Smooth muscle cell (in vitro differentiated cells): ENCODE measurements at regions not wholly inside any gene's neighbourhood (a gene's known extent, or its start where the extent isn't known, plus 50 kb on each side); places are given as distances from the start of the nearest gene placed in this dataset.

ENCODE experiments used
- DNase-seq: peaks from one replicate; lab custom pipeline; 2025; ENCODE audit not compliant: unreplicated experiment; lab: John Stamatoyannopoulos, UW
- H2AFZ ChIP-seq: fragments of 200-600 bp; sonication (generic); 2 replicates; pipeline ENCODE4 v1.6.0; 2016; ENCODE audit warnings: antibody characterized with exemption, low read depth, mild to moderate bottlenecking
- H3F3A ChIP-seq: fragments of 200-600 bp; sonication (generic); 2 replicates; pipeline ENCODE4 v1.6.0; 2017; ENCODE audit warnings: antibody characterized with exemption, low read depth
- H3K27ac ChIP-seq: fragments of 200-600 bp; sonication (generic); 2 replicates; pipeline ENCODE4 v1.5.1; 2016; ENCODE audit warnings: low read depth, mild to moderate bottlenecking
- H3K27me3 ChIP-seq: fragments of 200-600 bp; sonication (generic); 2 replicates; pipeline ENCODE4 v1.6.1; 2016; ENCODE audit warnings: low read depth, mild to moderate bottlenecking
- H3K36me3 ChIP-seq: fragments of 200-600 bp; sonication (generic); 2 replicates; pipeline ENCODE4 v1.5.1; 2016; ENCODE audit warnings: low read depth
- H3K4me1 ChIP-seq: fragments of 200-600 bp; sonication (generic); 2 replicates; pipeline ENCODE4 v1.5.1; 2016; ENCODE audit warnings: low read depth
- H3K4me2 ChIP-seq: fragments of 200-600 bp; sonication (generic); 2 replicates; pipeline ENCODE4 v1.6.0; 2016; ENCODE audit warnings: mild to moderate bottlenecking
- H3K4me3 ChIP-seq: fragments of 200-600 bp; sonication (generic); 2 replicates; pipeline ENCODE4 v1.5.1; 2016; ENCODE audit warnings: mild to moderate bottlenecking
- H3K79me2 ChIP-seq: fragments of 200-600 bp; sonication (generic); 2 replicates; pipeline ENCODE4 v1.6.0; 2016; ENCODE audit warnings: low read depth, mild to moderate bottlenecking
- H3K9ac ChIP-seq: fragments of 200-600 bp; sonication (generic); 2 replicates; pipeline ENCODE4 v1.6.0; 2016; ENCODE audit warnings: low read depth
- H3K9me3 ChIP-seq: fragments of 200-600 bp; sonication (generic); replicated peaks from 2 replicates; pipeline ENCODE4 v1.5.1; 2016; ENCODE audit warnings: low read depth
- H4K20me1 ChIP-seq: fragments of 200-600 bp; sonication (generic); 2 replicates; pipeline ENCODE4 v1.6.0; 2016; ENCODE audit warnings: low read depth
- CTCF ChIP-seq: fragments of 200-600 bp; sonication (generic); IDR thresholded peaks from 2 replicates; pipeline ENCODE4 v1.5.1; 2017; ENCODE audit warnings: borderline replicate concordance, mild to moderate bottlenecking, antibody characterized with exemption; ENCODE audit not compliant: insufficient read depth, poor library complexity, severe bottlenecking
- WGBS: methylation state at CpG from one replicate; pipeline ENCODE4 v1.1.7; 2016; ENCODE audit warnings: low lambda C conversion rate; 5-methylcytosine and 5-hydroxymethylcytosine counted together

GRCh38 chr3:25064681-25065080 lies 363.4 kb upstream of the RARB start:
- 82% methylated on average over 2 of the region's 2 CpGs for WGBS

GRCh38 chr3:25069970-25070369 lies 358.1 kb upstream of the RARB start:
- no peak overlapping the region for H2AFZ ChIP-seq
- H3K9me3 ChIP-seq: no peaks in the 10 kb centered on the region
- H3K4me3 ChIP-seq: no peak overlapping the region
- no peak overlapping the region for H3K4me2 ChIP-seq
- H3K9ac ChIP-seq: no peak overlapping the region
- H3K36me3 ChIP-seq: no peaks in the 10 kb centered on the region
- DNase-seq: no peak
- no peaks in the 10 kb centered on the region for H3K79me2 ChIP-seq
- no peak overlapping the region for H3K27ac ChIP-seq
- TF ChIP-seq CTCF: no peak
- no peaks in the 10 kb centered on the region for H4K20me1 ChIP-seq
- H3F3A ChIP-seq: no peaks in the 10 kb centered on the region
- WGBS: 97% methylated on average over 3 of the region's 3 CpGs
- H3K4me1 ChIP-seq: no peaks in the 10 kb centered on the region
- no peaks in the 10 kb centered on the region for H3K27me3 ChIP-seq

More at GRCh38 chr3:25064681-25065080, 363.4 kb upstream of the RARB start:
- H2AFZ ChIP-seq: no peak overlapping the region
- no peak overlapping the region for H3K9ac ChIP-seq
- no peaks in the 10 kb centered on the region for H3K27me3 ChIP-seq
- H3K79me2 ChIP-seq: no peaks in the 10 kb centered on the region
- no peaks in the 10 kb centered on the region for H3K36me3 ChIP-seq
- no peak for TF ChIP-seq CTCF
- H3K27ac ChIP-seq: peak overlapping the region; percentile 70
- H3F3A ChIP-seq: no peaks in the 10 kb centered on the region
- H4K20me1 ChIP-seq: no peaks in the 10 kb centered on the region
- H3K4me3 ChIP-seq: no peak overlapping the region
- no peaks in the 10 kb centered on the region for H3K4me1 ChIP-seq
- H3K4me2 ChIP-seq: peak overlapping the region; percentile 5
- no peaks in the 10 kb centered on the region for H3K9me3 ChIP-seq
- DNase-seq: no peak

GRCh38 chr3:25071846-25072245 lies 356.2 kb upstream of the RARB start:
- Histone ChIP-seq H3K36me3 (no peaks in the 10 kb centered on the region), H3K9me3 (no peaks in the 10 kb centered on the region), H3K9ac (no peak overlapping the region), H3K27me3 (no peaks in the 10 kb centered on the region), H3K4me3 (no peak overlapping the region), H4K20me1 (no peaks in the 10 kb centered on the region), H3K4me2 (no peak overlapping the region), H3K27ac (no peak overlapping the region), H3K4me1 (no peaks in the 10 kb centered on the region), H2AFZ (no peak overlapping the region), H3F3A (no peaks in the 10 kb centered on the region), H3K79me2 (no peaks in the 10 kb centered on the region)
- no peak for TF ChIP-seq CTCF
- 61% methylated on average over 5 of the region's 5 CpGs for WGBS
- DNase-seq: no peak

GRCh38 chr3:25073423-25073822 lies 354.6 kb upstream of the RARB start:
- WGBS: 94% methylated on average over 1 of the region's 1 CpG
- no peaks in the 10 kb centered on the region for H3F3A ChIP-seq
- no peak overlapping the region for H2AFZ ChIP-seq
- no peak for DNase-seq
- no peak overlapping the region for H3K9ac ChIP-seq
- no peaks in the 10 kb centered on the region for H3K36me3 ChIP-seq
- H3K4me1 ChIP-seq: no peaks in the 10 kb centered on the region
- no peak overlapping the region for H3K27ac ChIP-seq
- no peak overlapping the region for H3K4me2 ChIP-seq
- H3K4me3 ChIP-seq: no peak overlapping the region
- H3K79me2 ChIP-seq: no peaks in the 10 kb centered on the region
- no peaks in the 10 kb centered on the region for H3K27me3 ChIP-seq
- no peaks in the 10 kb centered on the region for H3K9me3 ChIP-seq
- no peaks in the 10 kb centered on the region for H4K20me1 ChIP-seq
- TF ChIP-seq CTCF: no peak
